Activated T-helper 2 cell treated with anti-CD3 and anti-CD28 coated beads, Interferon-gamma antibody, Interleukin-2, Interleukin-4, amounts not matched to agents 10 μg/mL and 5 μg/mL and 100 μg/mL, durations not matched to agents 14 hours and 24 hours and 36 hours (primary cell): ENCODE measurements at regions not wholly inside any gene's neighbourhood (a gene's known extent, or its start where the extent isn't known, plus 50 kb on each side); places are given as distances from the start of the nearest gene placed in this dataset.
"Not testable (repeated sequence)": the region's sequence is repeated elsewhere in the genome, so short reads cannot be mapped to it uniquely, and the experiment has no call there.

Experiments used
- DNase-seq: peaks from one replicate; pipeline ENCODE4 v3.0.0; 2021; ENCODE audit warnings: low spot score
- H3K27ac Mint-ChIP-seq: one replicate; pipeline ENCODE4 v1.8.0; 2021; ENCODE audit warnings: mixed read lengths
- H3K27me3 Mint-ChIP-seq: one replicate; pipeline ENCODE4 v1.8.0; 2021; ENCODE audit warnings: low read depth, mixed read lengths
- H3K36me3 Mint-ChIP-seq: one replicate; pipeline ENCODE4 v1.8.0; 2021; ENCODE audit warnings: low read depth, mixed read lengths
- H3K4me1 Mint-ChIP-seq: one replicate; pipeline ENCODE4 v1.8.0; 2021; ENCODE audit warnings: low read depth, mixed read lengths
- H3K4me3 Mint-ChIP-seq: one replicate; pipeline ENCODE4 v1.8.0; 2021; ENCODE audit warnings: low read depth, mild to moderate bottlenecking, moderate library complexity, mixed read lengths
- H3K9me3 Mint-ChIP-seq: one replicate; pipeline ENCODE4 v1.8.0; 2021; ENCODE audit warnings: mixed read lengths
- intact Hi-C: fragments of 100-400 bp; cut with micrococcal nuclease; formaldehyde crosslinking; loops from one replicate; pipeline ENCODE4 v1.15.1; 2023

DNA sequence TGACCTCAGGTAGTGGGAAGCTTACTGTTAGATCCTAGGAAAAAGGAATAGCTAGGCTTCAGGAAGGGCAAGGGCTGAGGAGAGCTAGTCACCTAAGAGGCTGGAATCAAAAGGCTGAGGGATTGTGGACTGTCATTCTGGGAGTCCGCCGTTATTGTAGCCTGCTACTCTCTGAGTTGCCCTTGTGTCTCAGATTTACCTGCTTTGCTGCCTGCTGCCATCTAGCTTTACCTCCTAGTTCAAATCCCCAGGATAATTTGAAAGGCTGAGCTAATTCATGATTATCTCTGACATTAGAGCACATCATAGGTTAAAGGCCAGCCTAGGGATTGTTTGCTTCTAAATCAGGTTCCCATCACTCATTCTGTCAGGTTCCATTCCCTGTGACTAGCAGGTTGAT, 120.2 kb downstream of the FHIP1A start:
- intact Hi-C loops: no loop called here
- no peaks in the 10 kb centered on the region for H3K4me1 Mint-ChIP-seq
- no peaks in the 10 kb centered on the region for H3K36me3 Mint-ChIP-seq

DNA sequence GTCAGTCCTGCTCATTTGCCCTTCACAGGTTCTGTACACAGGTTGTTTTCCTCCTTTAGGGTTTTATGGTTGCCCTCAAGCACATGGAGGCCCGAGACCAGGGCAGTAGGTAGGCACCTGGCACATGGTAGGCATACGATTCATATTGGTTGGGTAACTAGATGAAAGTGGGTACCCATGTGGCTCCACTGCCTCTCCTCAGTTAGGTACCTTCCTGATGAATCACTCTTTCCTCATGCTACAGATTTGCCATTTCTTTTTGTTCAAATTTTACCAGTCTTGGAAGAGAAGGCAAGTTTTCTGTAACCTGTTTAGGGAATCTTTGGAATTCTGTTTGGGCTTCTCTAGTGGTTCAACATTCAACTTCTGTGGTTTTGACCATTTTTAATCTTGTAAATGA, 121.3 kb downstream of the FHIP1A start:
- H3K9me3 Mint-ChIP-seq: no peaks in the 10 kb centered on the region
- no peak overlapping the region for H3K27ac Mint-ChIP-seq
- no peaks in the 10 kb centered on the region for H3K4me1 Mint-ChIP-seq
- peaks cover 3% of the 10 kb centered on the region for H3K27me3 Mint-ChIP-seq
- intact Hi-C loops: no loop called here
- H3K4me3 Mint-ChIP-seq: no peak overlapping the region
- H3K36me3 Mint-ChIP-seq: no peaks in the 10 kb centered on the region
- DNase-seq: no peak

More for the DNA sequence above, 120.2 kb downstream of the FHIP1A start:
- H3K4me3 Mint-ChIP-seq: no peak overlapping the region
- no peaks in the 10 kb centered on the region for H3K9me3 Mint-ChIP-seq
- DNase-seq: no peak
- H3K27ac Mint-ChIP-seq: no peak overlapping the region
- peaks cover 3% of the 10 kb centered on the region for H3K27me3 Mint-ChIP-seq

DNA sequence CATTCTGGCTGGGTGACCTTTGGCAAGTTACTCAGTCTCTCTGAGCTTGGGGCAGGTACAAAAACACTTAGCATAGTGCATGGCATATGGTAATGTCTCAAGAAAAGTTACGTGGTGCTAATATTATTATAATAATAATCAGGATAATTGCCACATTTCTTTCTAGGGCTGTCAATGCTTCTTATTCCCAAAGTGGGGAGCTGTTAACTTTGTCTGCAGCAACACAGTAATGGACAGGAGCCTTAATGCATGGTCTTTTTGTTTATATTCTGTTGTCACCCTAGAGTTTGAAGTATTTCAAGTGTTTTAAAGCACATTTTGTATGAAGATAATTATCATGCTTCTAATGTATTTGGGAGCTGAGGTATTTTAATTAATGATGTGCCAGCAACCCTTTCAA, 121.8 kb downstream of the FHIP1A start:
- H3K4me1 Mint-ChIP-seq: no peaks in the 10 kb centered on the region
- peaks cover 3% of the 10 kb centered on the region for H3K27me3 Mint-ChIP-seq
- no peak overlapping the region for H3K27ac Mint-ChIP-seq
- no peaks in the 10 kb centered on the region for H3K9me3 Mint-ChIP-seq
- no peak for DNase-seq
- no peaks in the 10 kb centered on the region for H3K36me3 Mint-ChIP-seq
- intact Hi-C loops: no loop called here
- H3K4me3 Mint-ChIP-seq: no peak overlapping the region

DNA sequence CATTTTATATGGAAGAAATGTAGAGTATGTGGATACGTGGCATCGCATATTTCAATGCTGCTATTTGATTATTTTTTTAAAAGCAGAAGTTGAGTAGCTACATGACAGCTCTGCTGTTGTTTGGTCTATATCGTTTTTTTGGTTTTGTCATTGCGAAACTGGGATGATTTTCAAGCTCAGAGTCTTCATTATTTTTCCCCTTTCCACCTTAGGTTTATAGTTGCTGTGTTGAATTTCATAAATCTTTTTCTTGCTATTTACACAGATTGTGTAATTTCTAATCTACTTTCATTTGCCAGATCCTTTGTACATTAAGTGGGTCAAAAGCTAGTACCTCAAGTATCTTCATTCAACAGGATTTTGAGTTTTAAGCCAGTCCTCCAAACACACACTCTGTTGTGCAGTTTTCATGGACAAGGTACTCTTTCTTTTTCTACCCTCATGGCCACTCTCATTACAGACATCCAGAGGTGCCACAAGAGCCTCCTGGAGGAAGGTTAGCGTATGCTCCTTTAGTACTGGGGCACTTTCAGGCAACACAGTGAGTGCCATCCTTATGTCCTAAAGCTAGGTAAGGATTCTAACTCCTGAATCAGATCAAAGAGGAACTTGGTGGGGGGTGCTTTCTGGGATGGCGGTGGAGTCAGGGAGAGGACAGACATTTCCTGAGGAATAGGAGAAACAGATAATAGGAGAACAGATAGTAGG, 123.2 kb downstream of the FHIP1A start:
- Mint-ChIP-seq H3K4me3 (no peak overlapping the region), H3K27ac (no peak overlapping the region), H3K36me3 (no peaks in the 10 kb centered on the region), H3K27me3 (peaks cover 3% of the 10 kb centered on the region), H3K4me1 (no peaks in the 10 kb centered on the region), H3K9me3 (no peaks in the 10 kb centered on the region)
- no peak for DNase-seq
- intact Hi-C loops: no loop called here

DNA sequence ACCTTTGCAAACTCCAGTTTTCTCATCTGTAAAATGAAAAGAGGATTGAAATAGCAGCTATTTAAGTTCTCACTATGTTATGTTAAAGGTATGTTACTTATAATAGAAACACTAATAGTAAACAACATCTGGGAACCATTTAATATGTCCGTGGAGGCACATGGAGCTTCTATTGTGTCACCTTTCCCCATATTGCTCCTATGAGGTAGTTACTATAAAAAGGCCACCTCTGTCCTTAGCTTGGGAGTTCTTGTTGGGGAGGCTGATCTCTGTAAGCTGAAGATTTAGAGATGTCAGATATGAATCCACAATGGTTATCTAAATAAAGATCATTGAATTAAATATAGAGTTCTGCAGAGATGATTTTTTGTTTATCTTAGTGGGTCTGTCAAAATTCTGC, 125.2 kb downstream of the FHIP1A start:
- no peaks in the 10 kb centered on the region for H3K4me1 Mint-ChIP-seq

DNA sequence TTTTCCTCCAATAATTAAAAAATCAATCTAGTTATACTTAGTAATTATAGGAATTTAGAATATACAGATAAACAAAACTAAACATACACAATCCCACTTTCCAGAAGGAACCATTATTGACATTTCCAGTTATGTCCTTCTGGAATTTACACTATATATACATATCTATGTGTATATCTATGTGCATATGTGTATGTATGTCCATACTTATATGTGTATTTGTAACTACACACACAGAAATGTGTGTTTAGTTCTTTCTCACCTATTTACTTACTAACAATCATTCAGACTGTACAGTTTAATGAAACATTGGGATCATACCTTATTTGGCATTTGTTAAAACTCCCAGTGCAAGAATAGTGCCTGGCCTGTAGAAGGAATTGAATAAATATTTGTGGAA, 126.4 kb downstream of the FHIP1A start:
- DNase-seq: no peak
- no peaks in the 10 kb centered on the region for H3K4me1 Mint-ChIP-seq
- intact Hi-C loops: no loop called here
- no peaks in the 10 kb centered on the region for H3K36me3 Mint-ChIP-seq
- no peaks in the 10 kb centered on the region for H3K9me3 Mint-ChIP-seq
- no peak overlapping the region for H3K27ac Mint-ChIP-seq
- H3K4me3 Mint-ChIP-seq: no peak overlapping the region
- peaks cover 5% of the 10 kb centered on the region for H3K27me3 Mint-ChIP-seq

More for the DNA sequence above, 125.2 kb downstream of the FHIP1A start:
- H3K27me3 Mint-ChIP-seq: peaks cover 5% of the 10 kb centered on the region
- DNase-seq: no peak
- intact Hi-C loops: no loop called here
- no peak overlapping the region for H3K27ac Mint-ChIP-seq
- no peaks in the 10 kb centered on the region for H3K36me3 Mint-ChIP-seq
- H3K9me3 Mint-ChIP-seq: no peaks in the 10 kb centered on the region
- no peak overlapping the region for H3K4me3 Mint-ChIP-seq

DNA sequence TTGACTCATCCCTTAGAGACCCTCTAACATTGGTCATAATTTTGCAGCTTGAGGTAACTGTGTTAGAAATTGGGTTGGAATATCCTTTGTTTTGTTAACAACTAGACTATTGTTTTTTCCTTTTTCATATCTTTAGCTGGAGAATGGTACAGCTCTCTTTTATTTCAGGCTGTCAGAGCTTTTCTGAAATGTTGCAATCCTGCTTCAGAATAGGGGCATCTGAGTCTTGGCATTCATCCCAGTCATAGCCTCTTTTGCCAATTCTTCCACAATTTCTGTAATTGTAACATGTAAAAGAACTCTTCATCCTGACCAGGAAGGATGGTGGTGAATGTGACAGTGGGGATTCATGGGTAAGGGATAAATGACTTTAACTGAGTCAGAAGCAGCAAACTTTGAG, 128.7 kb downstream of the FHIP1A start:
- Mint-ChIP-seq H3K4me1 (no peaks in the 10 kb centered on the region), H3K9me3 (no peaks in the 10 kb centered on the region), H3K27ac (no peak overlapping the region), H3K27me3 (peaks cover 2% of the 10 kb centered on the region), H3K36me3 (no peaks in the 10 kb centered on the region), H3K4me3 (no peak overlapping the region)
- no peak for DNase-seq
- intact Hi-C loops: no loop called here

DNA sequence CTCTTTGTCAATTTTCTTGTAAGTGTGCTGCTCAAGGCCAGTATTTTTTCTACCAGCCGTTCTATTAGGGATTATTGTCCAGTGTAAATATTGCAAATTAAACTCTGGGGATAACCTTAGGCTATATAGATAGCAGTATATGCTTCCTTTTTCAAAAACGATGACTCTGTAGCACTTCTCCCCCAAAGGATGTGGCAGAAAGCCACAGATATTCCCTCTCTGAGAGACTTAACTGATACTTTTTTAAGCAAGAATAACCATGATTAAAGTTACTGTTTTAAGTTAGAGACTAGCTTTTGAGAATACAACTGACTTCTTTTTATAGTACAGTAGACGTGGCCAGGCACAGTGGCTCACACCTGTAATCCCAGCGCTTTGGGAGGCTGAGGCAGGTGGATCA, 130.0 kb downstream of the FHIP1A start:
- H3K9me3 Mint-ChIP-seq: no peaks in the 10 kb centered on the region
- intact Hi-C loops: no loop called here
- no peak for DNase-seq
- peaks cover 2% of the 10 kb centered on the region for H3K27me3 Mint-ChIP-seq
- H3K36me3 Mint-ChIP-seq: no peaks in the 10 kb centered on the region
- no peaks in the 10 kb centered on the region for H3K4me1 Mint-ChIP-seq
- no peak overlapping the region for H3K4me3 Mint-ChIP-seq
- H3K27ac Mint-ChIP-seq: no peak overlapping the region

DNA sequence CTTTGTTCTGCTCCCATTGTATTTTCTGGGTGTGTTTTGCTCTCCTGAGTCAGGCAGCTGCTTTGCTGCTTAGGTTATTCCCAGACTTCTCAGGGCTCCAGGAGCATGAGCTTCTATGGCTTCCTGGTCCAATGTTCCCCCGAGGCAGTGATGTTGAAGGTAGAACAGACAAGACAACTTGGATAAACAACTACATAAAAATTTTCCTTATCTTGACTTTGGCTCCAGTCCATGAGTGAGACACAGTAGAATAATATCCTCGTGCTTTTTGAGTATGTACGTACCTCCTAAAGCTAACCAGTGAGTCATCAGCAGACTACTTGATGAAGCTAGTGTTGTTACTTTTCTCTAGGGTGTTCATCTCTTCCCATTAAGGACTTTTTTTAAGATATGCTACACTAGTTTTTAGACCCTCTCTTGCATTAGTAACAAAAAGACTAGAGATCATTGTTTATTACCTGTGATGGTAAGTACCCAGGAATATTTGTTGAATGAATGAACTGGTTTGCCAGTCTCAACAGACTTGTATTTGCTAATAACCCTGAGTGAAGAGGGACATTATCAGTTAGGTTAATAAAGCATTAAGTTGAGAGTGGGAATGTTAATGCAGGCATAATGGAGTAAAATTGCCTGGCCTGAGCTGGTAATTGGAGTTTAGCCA, 131.9 kb downstream of the FHIP1A start:
- Mint-ChIP-seq H3K9me3 (no peaks in the 10 kb centered on the region), H3K4me1 (no peaks in the 10 kb centered on the region), H3K27ac (no peak overlapping the region), H3K36me3 (no peaks in the 10 kb centered on the region), H3K4me3 (no peak overlapping the region), H3K27me3 (peaks cover 2% of the 10 kb centered on the region)
- DNase-seq: no peak
- intact Hi-C loops: no loop called here

DNA sequence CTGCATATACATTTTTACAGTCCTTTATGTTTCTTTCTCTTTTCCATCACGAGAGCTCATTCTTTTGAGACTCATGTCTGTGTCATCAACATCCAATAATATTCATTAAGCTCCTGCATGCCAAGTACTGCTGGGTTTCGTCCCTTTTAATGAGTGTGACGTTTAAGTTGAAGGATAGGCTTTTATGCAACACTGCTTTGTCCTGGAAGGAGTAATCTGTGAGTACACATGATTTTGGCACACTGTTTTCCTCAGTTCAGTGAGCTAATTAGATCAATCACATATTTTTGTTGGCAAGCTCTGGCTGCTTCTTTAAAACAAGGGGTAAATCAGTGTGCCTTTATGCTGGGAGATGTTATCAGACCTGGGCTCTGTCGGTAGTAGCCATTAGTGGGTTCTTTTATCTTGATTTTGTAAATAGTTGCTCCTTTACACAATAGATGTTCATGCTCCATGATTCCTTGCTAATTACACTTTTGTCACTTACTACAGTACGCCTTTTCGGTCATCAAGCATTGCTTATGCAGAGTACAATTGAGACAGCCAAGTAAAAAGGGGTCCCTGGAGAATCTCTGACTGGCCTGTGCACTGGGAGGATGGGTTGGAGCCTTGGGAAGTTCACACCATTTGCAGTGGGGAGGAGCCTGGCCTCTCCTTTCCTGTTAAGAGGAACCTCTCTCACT, 132.6 kb downstream of the FHIP1A start:
- DNase-seq: no peak
- peaks cover 2% of the 10 kb centered on the region for H3K27me3 Mint-ChIP-seq
- intact Hi-C loops: no loop called here
- H3K4me1 Mint-ChIP-seq: no peaks in the 10 kb centered on the region
- H3K36me3 Mint-ChIP-seq: no peaks in the 10 kb centered on the region
- H3K27ac Mint-ChIP-seq: no peak overlapping the region
- H3K9me3 Mint-ChIP-seq: no peaks in the 10 kb centered on the region
- no peak overlapping the region for H3K4me3 Mint-ChIP-seq

DNA sequence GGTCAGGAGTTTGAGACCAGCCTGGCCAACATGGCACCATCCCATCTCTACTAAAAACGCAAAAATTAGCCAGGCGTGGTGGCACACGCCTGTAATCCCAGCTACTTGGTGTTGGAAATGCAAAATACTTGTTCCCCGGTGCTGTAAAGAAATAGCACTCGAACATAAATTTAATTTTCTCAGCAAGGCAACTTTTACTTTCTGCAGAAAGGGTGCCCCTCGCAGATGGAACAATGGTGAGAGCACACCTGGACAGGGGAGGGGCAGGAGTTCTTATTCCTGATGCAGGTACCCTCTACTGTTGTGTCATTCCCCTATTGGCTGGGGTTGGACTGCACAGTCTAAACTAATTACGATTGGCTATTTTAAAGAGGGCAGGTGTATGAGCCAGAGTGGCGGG, 139.7 kb downstream of the FHIP1A start:
- no peaks in the 10 kb centered on the region for H3K4me1 Mint-ChIP-seq
- no peaks in the 10 kb centered on the region for H3K27me3 Mint-ChIP-seq
- no peak overlapping the region for H3K4me3 Mint-ChIP-seq
- H3K9me3 Mint-ChIP-seq: peaks cover 9% of the 10 kb centered on the region
- intact Hi-C loops: no loop called here
- H3K27ac Mint-ChIP-seq: no peak overlapping the region
- no peak for DNase-seq
- no peaks in the 10 kb centered on the region for H3K36me3 Mint-ChIP-seq

DNA sequence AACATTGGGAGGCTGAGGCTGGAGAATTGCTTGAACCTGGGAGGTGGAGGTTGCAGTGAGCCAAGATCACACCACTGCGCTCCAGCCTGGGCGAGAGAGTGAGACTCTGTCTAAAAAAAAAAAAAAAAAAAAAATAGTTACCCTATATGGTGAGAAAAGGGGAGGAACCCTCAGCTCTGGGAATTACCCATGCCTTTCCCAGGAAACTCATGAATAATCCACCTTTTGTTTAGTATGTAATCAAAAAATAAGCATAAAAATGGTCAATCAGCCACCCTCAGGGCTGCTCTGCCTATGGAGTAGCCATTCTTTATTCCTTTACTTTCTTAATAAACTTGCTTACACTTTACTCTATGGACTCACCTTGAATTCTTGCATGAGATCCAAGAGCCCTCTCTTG, 140.4 kb downstream of the FHIP1A start:
- H3K4me1 Mint-ChIP-seq, DNase-seq, H3K9me3 Mint-ChIP-seq, H3K27me3 Mint-ChIP-seq, H3K4me3 Mint-ChIP-seq, H3K36me3 Mint-ChIP-seq, intact Hi-C loops, H3K27ac Mint-ChIP-seq: not testable (repeated sequence)

DNA sequence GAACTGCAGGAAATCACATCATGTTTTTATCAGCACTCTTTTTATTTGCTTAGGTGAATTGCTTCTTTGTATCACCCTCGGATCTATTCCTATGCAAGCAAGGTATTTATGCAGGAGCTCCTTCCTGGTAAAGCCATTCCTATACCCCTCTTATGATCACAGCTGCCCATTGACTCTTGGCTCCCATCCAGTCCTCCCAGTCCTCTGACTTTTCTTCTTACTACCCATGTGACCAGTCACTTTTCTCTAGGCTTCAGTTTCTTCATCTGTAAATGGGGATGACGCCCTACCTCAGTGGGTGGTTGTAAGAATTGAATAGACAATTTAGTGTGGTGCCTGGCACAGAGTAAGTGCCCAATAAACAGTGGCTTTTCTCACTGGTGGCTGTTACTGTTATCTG, 144.9 kb downstream of the FHIP1A start:
- no peaks in the 10 kb centered on the region for H3K4me1 Mint-ChIP-seq
- intact Hi-C loops: no loop called here
- peaks cover 7% of the 10 kb centered on the region for H3K9me3 Mint-ChIP-seq
- no peaks in the 10 kb centered on the region for H3K36me3 Mint-ChIP-seq
- DNase-seq: no peak
- H3K27ac Mint-ChIP-seq: no peak overlapping the region
- no peaks in the 10 kb centered on the region for H3K27me3 Mint-ChIP-seq
- H3K4me3 Mint-ChIP-seq: no peak overlapping the region
